Sigmoid colon (tissue), 4 donors: ENCODE measurements at regions not wholly inside any gene's neighbourhood (a gene's known extent, or its start where the extent isn't known, plus 50 kb on each side); places are given as distances from the start of the nearest gene placed in this dataset.

ENCODE experiments used
- CTCF ChIP-seq, 4 experiments: fragments of 450-650 bp in 3 of 4; fragments of 200-600 bp in 1 of 4; IDR thresholded peaks; one replicate each; pipeline ENCODE4 v1.5.1; 2016 to 2019; ENCODE audit warnings: antibody characterized with exemption in 4 of 4, mild to moderate bottlenecking in 3 of 4, moderate library complexity in 2 of 4
- EP300 ChIP-seq, 4 donors: sonication (generic); formaldehyde crosslinking; IDR thresholded peaks; one replicate each; pipeline ENCODE4 v1.6.1; 2017; ENCODE audit warnings: antibody characterized with exemption in 4 of 4
- POLR2A ChIP-seq, 2 donors: fragments of 450-650 bp; IDR thresholded peaks; one replicate each; pipeline ENCODE4 v1.6.1; 2016; ENCODE audit warnings: antibody characterized with exemption in 2 of 2, mild to moderate bottlenecking in 2 of 2, moderate library complexity in 2 of 2
- POLR2AphosphoS5 ChIP-seq, 4 donors: sonication (generic); formaldehyde crosslinking; IDR thresholded peaks; one replicate each; pipeline ENCODE4 v1.6.1; 2017; ENCODE audit warnings: antibody characterized with exemption in 4 of 4

DNA sequence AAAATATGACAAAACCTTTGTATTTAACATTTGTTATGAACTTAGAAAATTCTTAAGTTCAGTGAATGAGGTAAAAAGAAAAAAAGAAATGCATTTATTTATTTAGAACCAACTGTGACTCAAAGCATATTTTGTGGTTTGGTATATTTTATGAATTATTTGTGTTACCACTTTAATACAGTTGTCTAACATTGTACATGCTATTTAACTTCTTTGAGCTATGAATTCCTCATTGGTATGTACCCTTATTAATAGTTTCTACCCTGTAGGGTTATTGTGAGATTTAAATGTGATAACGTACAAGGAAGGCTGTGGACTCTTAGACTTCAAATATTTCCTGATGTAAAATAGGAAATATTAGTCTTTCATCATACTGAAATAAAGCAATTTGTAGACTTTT lies 162.6 kb downstream of the MMUT start:
- TF ChIP-seq CTCF (IDR thresholded peaks at IDR 0.05) (no peak), POLR2A (IDR thresholded peaks at IDR 0.05) (no peak), POLR2AphosphoS5 (IDR thresholded peaks at IDR 0.05) (no peak), EP300 (IDR thresholded peaks at IDR 0.05) (no peak)
